Bronchial epithelial cell (primary cell): ENCODE measurements at regions not wholly inside any gene's neighbourhood (a gene's known extent, or its start where the extent isn't known, plus 50 kb on each side); places are given as distances from the start of the nearest gene placed in this dataset.

Experiments
- DNase-seq: peaks from one replicate; pipeline ENCODE4 v3.0.0-alpha.2; 2010; ENCODE audit warnings: low read depth
- FAIRE-seq: peaks from 2 replicates; lab custom pipeline; 2011; peaks lifted over from hg19 to GRCh38; lab: Jason Lieb, UNC
- H3K27me3 ChIP-seq: 2 replicates; pipeline ENCODE4 v1.5.1; 2011; ENCODE audit warnings: low read length; ENCODE audit not compliant: control insufficient read depth, insufficient read depth
- H3K36me3 ChIP-seq: 2 replicates; pipeline ENCODE4 v1.5.1; 2011; ENCODE audit warnings: low read length; ENCODE audit not compliant: control insufficient read depth, insufficient read depth
- H3K4me3 ChIP-seq: 2 replicates; pipeline ENCODE4 v1.5.1; 2011; ENCODE audit warnings: mild to moderate bottlenecking, low read depth, low read length, control low read depth
- TF ChIP-seq, protein P1 (sequence below): IDR thresholded peaks from 2 replicates; pipeline ENCODE4 v1.5.1; 2011; ENCODE audit warnings: mild to moderate bottlenecking, moderate library complexity, low read length, control low read depth, inconsistent platforms; ENCODE audit not compliant: insufficient read depth, severe bottlenecking

GRCh38 chr2:10987439-10987838, 75.7 kb downstream of the KCNF1 start:
- TF ChIP-seq, protein P1, sequence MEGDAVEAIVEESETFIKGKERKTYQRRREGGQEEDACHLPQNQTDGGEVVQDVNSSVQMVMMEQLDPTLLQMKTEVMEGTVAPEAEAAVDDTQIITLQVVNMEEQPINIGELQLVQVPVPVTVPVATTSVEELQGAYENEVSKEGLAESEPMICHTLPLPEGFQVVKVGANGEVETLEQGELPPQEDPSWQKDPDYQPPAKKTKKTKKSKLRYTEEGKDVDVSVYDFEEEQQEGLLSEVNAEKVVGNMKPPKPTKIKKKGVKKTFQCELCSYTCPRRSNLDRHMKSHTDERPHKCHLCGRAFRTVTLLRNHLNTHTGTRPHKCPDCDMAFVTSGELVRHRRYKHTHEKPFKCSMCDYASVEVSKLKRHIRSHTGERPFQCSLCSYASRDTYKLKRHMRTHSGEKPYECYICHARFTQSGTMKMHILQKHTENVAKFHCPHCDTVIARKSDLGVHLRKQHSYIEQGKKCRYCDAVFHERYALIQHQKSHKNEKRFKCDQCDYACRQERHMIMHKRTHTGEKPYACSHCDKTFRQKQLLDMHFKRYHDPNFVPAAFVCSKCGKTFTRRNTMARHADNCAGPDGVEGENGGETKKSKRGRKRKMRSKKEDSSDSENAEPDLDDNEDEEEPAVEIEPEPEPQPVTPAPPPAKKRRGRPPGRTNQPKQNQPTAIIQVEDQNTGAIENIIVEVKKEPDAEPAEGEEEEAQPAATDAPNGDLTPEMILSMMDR: no peak
- FAIRE-seq (no peak), DNase-seq (no peak)

GRCh38 chr2:10987861-10988260, 76.1 kb downstream of the KCNF1 start:
- DNase-seq (peak; percentile 59), FAIRE-seq (no peak)
- Histone ChIP-seq H3K36me3 (no peaks in the 10 kb centered on the region), H3K4me3 (no peak overlapping the region), H3K27me3 (no peaks in the 10 kb centered on the region)
- TF ChIP-seq, protein P1: no peak

More at GRCh38 chr2:10987439-10987838, 75.7 kb downstream of the KCNF1 start:
- Histone ChIP-seq H3K4me3 (no peak overlapping the region), H3K27me3 (no peaks in the 10 kb centered on the region), H3K36me3 (no peaks in the 10 kb centered on the region)

DNA sequence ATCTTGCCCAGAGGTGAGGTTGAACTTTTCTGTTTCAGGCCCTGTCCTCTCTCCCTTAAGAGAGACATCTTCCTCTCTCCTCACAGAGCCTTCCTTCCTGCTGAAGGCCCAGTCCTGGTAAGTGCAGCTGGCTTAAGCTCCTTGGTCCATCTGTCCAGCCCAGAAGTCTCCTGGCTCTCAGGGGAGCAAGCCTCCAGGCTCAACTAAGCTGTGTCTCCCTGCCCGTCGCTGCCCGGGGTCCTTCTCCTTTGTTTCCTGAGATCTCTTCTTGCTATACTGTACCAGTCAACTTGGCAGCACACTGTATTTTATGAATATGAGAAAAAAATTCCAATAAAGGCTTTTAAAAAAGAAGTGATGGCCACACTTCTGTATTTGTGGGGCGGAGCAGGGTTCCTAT, 77.4 kb downstream of the KCNF1 start:
- H3K27me3 ChIP-seq: no peaks in the 10 kb centered on the region
- no peak for DNase-seq
- H3K4me3 ChIP-seq: no peak overlapping the region
- TF ChIP-seq, protein P1: no peak
- no peak for FAIRE-seq
- no peaks in the 10 kb centered on the region for H3K36me3 ChIP-seq

DNA sequence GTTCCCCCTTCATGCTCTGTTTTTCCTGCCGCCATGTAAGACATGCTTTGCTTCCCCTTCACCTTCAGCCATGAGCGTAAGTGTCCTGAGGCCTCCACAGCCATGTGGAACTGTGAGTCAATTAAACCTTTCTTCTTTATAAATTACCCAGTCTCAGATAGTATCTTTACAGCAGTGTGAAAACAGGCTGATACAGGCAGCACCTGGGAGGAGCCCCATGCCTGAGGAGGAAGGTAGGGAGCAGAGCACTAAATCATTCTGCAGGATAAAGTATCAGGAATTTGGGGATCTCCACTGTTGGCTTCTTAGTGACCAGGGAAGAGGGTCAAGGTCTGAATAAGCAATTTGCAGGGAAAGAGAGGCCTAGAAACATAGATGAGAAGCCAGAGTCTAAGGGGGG, 78.0 kb downstream of the KCNF1 start:
- TF ChIP-seq, protein P1: no peak
- Histone ChIP-seq H3K27me3 (no peaks in the 10 kb centered on the region), H3K4me3 (no peak overlapping the region), H3K36me3 (no peaks in the 10 kb centered on the region)
- FAIRE-seq (no peak), DNase-seq (peak; percentile 32)

GRCh38 chr2:10990561-10991111, 78.9 kb downstream of the KCNF1 start:
- Histone ChIP-seq H3K27me3 (peaks cover under 1% of the 10 kb centered on the region), H3K36me3 (no peaks in the 10 kb centered on the region), H3K4me3 (no peak overlapping the region)
- TF ChIP-seq, protein P1: no peak
- DNase-seq (peak; percentile 32), FAIRE-seq (no peak)
